Astrocyte (in vitro differentiated cells and primary cell): ENCODE measurements at regions not wholly inside any gene's neighbourhood (a gene's known extent, or its start where the extent isn't known, plus 50 kb on each side); places are given as distances from the start of the nearest gene placed in this dataset.

Experiments
- EZH2 ChIP-seq: IDR thresholded peaks from 2 replicates; pipeline ENCODE4 v1.6.1; 2012; ENCODE audit warnings: mild to moderate bottlenecking, low read length, inconsistent platforms; ENCODE audit not compliant: insufficient read depth
- TF ChIP-seq, protein P1 (sequence below): IDR thresholded peaks from 2 replicates; pipeline ENCODE4 v1.5.1; 2011; ENCODE audit warnings: low read depth, mild to moderate bottlenecking, inconsistent platforms, low read length, moderate library complexity; ENCODE audit not compliant: insufficient read depth

DNA sequence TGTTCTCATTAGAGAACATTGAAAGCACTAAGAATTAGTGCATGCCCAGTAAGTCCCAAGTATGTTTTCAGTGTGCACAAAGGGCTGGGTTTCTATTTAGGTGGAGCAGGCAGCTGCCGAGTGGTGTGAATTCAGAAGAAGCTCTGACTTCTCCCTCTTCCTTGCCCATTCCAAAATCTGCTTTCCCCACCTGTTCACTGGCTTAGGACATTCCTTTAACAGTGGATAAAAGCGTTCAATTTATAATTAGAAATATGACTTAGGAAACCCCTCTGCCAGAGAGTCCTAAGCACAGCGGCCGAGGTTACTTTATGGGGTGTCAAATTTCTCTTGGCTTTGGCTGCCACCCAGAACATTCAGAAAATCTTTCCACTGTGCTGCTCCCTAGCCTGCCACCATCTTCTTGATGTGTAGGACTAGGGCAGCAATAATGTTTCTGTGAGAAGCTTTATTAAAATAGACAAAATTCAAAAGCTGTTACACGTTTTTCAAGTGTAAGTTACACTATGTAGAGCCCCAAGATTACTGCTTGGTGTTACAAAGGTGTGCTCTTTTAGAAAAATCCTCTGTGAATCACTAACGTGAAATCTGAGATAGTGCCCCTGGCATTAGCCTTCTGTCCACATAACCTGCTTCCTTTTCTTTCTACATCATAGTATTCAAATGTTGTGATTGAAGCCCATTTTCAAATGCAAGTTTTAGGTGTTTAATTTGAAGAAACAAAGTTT is 191.6 kb upstream of the ANKRD50 start:
- TF ChIP-seq, protein P1, sequence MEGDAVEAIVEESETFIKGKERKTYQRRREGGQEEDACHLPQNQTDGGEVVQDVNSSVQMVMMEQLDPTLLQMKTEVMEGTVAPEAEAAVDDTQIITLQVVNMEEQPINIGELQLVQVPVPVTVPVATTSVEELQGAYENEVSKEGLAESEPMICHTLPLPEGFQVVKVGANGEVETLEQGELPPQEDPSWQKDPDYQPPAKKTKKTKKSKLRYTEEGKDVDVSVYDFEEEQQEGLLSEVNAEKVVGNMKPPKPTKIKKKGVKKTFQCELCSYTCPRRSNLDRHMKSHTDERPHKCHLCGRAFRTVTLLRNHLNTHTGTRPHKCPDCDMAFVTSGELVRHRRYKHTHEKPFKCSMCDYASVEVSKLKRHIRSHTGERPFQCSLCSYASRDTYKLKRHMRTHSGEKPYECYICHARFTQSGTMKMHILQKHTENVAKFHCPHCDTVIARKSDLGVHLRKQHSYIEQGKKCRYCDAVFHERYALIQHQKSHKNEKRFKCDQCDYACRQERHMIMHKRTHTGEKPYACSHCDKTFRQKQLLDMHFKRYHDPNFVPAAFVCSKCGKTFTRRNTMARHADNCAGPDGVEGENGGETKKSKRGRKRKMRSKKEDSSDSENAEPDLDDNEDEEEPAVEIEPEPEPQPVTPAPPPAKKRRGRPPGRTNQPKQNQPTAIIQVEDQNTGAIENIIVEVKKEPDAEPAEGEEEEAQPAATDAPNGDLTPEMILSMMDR, result no peak
- no peak for TF ChIP-seq EZH2
